SKM-1 treated with dmso at 0.1 percent for 144 hours (cell line): ENCODE measurements at regions not wholly inside any gene's neighbourhood (a gene's known extent, or its start where the extent isn't known, plus 50 kb on each side); places are given as distances from the start of the nearest gene placed in this dataset.

Experiments used
- DNase-seq: peaks from one replicate; lab custom pipeline; 2025; ENCODE audit not compliant: unreplicated experiment; lab: John Stamatoyannopoulos, UW

DNA sequence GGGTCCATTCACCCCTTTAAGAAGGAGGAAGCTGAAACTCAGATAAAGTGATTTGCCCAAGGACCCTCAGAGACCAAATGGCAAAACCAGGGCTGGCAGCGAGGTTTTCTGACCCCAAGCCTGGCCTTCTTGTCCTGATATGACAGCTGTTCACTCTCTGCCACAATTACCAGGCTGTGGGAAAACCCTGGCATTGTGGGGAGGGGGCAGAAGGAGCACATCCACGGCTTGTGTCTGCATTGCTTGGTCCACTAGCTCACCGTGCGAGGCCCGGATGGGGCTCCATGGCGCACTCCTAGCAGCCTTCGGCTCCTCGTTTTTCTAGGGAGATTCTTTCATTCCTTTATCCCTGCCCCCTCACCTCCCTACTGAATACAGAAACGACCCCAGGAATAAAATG is 143.4 kb upstream of the SIX2 start:
- no peak for DNase-seq

DNA sequence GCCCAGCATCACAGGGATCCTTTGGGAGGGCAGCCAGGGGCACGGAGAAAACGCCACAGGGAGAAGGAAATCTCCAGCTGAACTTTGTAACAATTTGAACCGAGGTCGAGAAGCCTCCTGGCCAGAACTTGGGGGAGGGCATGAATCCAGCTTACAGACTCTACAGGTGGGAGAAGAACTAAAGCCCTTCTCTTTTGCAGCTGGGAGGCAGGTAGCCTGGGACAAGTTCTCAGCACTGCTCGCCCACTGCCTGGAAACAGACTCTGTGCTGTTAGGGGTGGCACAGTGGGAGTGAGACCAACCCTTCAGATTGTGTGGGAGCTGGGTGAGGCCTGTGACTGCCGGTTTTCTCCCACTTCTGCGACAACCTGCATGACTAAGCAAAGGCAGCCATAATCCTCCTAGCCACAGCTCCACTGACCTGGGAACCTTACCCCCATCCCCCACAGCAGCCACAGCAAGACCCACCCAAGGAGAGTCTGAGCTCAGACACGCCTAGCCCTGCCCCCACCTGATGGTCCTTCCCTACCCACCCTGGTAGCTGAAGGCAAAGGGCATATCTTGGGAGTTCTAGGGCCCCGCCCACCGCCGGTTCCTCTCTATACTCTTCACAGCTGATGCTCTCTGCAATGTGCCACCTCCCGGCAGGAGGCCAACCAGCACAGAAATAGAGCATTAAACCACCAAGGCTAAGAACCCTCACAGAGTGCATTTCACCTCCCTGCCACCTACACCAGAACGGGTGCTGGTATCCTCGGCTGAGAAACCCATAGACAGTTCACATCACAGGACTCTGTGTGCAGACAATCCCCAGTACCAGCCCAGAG is 136.0 kb upstream of the SIX2 start:
- no peak for DNase-seq

DNA sequence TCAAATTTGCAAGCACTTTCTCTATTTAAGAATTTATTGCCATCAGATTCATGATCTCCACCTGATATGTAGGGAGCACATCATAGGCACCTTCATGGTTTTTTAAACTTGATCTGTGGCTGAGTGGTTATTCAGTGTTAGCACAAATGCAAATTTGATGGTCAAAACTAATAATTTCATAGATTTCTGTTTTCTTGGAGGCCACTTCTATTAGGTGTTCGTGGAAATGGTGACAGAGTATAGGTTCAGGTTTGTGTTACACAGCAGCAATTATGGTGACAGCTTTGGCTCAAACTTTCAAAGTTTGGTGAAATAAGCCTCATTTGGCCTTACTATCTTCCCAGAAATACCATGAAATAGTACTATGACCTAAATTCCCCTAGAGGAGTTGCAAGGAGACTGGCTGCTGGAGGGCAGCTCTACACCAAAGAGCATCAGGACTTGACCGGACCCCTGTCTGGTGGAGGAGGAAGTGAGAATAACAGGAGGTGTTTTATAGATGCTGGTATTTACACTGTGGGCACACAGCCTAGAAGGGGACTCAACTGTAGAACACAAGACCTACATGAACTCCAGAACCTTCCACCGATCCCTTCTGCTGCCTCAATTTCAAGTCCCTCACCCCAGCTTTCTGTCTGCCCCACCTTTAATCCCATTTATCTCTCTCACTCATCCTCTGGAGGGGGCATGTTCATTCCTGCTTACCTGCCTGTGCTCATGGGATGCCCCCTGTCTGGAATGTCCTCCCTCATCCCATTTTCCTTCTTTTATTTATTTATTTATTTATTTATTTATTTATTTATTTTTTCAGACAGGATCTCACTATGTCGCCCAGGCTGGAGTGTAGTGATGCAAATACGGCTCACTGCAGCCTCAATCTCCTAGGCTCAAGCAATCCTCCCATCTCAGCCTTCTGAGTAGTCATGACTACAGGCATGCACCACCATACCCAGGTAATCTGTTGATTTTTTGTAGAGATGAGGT is 132.9 kb upstream of the SIX2 start:
- no peak for DNase-seq

DNA sequence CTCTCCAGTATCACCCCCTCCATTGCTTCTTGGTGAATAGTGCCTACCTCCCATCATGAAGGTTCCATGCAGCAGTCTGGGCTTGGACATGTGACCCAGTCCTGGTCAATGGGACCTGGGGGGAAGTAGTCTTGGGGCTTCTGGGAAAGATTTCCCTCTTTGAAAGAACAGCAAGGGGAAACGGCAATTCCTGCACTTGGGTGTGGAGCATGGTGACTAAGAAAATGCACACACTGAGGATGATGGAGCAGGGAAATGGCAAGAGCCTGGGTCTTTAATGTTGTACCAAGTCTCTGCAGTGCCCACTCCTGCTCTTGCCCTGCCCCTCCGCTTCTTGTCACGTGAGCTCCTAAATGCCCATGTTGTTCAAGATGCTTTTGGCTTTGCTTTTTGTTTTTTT is 131.4 kb upstream of the SIX2 start:
- no peak for DNase-seq

DNA sequence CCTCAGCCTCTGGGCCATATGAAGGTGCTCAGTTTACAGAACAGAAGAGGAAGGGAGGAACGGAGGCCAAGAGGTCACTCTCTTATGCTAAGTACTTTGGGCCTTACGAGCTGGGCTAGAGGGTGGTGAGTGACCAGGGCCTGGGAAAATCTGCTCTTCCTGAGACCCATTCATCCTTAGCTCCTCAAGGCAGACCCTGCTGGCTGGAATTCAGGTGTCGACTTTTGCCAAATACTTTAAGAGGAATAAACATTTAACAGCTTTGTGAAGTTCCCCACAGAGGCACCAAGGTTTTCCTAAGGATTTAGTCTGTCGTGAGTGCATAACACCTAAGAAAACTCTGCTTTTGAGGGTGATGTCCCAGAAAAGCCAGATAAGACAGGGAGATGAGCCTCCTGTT is 129.7 kb upstream of the SIX2 start:
- no peak for DNase-seq

DNA sequence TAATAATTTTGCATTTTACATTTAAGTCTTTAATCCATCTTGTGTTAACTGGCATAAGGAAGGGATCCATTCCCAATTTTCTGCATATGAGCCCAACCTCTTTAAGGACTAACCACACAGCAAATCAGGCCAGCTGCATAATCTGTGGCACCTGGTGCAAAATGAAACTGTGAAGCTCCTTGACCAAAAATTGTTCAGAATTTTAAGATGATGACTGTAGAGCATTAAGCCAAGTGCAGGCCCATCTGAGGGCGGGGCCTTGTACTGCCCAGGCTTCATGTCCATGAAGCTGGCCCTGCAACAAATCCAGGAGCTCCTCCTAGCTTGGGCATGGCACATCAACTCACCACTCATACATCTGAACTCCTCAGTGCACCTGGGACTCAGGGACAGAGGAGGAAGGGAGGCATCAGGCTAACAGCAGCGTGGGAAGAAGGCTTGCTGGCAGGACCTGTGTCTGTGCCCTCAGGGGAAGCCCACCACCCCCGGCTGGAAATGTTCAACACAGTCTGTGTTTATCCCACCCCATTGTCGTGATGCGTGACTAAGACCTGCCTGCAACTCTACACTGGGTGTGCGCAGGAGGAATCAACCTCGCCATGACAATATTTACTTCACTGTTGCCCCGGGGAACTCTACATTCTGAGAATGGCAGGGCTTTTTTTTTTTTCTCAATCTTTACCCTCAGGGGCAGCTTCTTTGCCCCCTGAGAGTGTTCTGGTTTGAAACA is 128.9 kb upstream of the SIX2 start:
- DNase-seq = no peak

DNA sequence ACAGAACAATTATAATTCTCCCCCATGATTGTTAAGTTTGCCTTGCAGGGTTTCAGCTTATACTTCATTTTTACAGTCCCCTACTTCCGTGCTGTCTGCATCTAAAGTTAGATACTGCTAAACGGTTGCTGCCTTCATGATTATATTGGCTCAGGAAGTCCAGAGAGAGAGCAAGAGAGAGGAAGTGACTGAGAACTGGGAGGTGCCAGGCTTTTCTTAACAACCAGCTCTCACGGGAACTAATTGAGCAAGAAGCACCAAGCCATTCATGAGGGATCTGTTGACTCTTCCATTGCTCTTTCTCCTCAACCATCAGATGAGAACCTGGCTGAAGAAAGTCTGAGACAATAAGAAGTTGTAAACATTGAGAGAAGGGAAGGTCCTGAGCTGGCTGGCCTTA is 125.5 kb upstream of the SIX2 start:
- peak; percentile 77 for DNase-seq

DNA sequence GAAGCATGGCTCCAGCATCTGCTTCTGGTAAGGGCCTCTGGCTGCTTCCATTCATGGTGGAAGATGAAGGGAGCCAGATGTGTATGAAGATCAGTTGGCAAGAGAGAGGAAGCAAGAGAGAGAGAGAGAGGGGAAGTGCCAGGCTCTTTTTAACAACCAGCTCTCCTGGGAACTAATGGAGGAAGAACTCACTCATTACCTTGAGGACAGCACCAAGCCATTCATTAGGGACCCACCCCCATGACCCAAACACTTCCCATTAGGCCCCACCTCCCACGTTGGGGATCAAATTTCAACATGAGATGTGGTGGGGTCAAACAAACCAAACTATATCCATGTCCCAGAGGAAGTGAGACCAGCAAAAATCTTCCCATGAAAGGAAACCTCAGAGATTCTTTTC is 124.8 kb upstream of the SIX2 start:
- no peak for DNase-seq

DNA sequence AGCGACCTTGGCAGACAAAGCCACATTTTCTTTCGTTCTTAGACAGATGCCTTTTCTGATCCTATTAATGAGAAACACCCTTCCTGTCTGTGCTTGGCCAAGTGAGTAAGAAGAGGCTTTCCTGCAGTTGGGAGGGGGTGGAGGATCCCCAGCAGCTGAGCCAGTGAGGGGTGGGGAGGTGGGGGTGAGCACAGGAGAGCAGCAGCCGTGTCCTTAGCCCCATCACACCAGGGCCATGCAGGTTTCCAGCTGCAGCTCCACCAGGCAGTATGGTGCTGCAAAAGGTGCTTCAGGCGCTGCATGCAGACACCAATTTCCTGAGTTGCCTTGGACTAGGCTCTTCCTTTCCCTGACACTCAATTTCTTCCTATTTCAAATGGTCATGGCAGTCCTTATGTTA is 123.3 kb upstream of the SIX2 start:
- no peak for DNase-seq

DNA sequence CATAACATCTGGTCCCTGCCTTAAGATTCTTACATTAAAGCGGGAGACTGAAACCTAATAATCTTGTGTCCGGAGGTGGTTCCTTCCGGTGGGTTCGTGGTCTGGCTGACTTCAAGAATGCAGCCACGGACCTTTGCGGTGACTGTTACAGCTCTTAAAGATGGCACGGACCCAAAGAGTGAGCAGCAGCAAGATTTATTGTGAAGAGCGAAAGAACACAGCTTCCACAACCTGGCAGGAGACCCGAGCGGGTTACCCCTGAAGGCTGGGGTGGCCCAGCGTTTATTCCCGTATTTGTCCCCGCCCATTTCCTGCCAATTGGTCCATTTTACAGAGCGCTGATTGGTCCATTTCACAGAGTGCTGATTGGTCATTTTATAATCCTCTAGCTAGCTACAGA is 122.3 kb upstream of the SIX2 start:
- no peak for DNase-seq

DNA sequence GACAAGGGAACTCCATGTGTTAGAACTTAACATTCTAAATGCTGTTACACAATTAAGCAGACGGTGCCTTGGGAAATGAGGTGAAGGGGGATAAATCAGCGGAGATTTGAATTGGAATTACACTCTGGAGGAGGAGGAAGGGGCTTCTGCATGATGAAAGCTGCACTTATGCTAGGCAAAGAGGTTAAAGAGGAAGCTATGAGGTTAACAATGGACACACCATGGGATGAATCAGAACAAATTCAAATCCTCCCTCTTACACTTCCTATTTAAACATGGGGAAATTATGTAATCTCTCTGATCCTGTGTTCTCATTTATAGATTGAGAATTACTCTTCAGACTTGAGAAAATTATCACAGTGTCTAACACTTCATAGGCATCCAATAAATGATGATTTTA is 121.5 kb upstream of the SIX2 start:
- DNase-seq = peak; percentile 66

DNA sequence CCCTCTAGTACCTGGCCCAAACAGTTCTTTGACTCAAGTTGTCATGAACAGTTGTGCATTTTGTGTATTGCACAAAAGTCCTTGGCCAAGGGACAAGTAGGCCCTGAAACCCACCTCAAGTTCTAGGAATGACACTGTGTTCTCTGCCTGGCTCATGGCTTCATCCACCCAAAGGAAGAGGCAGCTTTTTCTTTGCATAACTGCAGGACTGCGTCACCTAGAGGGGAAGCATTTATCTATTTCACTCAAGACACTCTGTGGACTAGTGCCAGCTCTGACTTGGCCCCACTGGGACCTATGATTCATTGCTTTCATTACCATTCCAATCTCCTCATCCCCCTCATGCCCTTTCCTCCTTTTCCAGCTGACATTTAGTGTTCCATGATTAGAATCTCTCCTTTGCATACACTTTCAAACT is 119.3 kb upstream of the SIX2 start:
- no peak for DNase-seq

DNA sequence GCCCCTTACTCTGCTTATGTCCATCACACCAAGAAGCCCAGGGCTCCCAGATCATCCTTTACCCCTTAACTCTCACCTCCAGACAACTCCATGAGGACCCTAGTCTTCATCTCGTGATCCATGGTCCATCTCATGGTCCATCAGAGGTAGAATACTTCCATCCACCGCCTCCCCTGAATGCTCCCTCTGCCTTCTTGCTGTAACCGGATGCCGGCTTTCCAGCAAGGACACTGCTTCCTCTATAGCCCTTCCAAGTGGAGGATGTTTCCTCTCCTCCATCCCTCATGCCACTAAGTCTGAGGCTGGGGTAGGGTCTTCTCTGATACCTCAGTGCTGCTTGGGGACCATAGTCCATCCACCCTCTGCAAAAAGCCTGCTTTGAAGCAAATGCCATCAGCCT is 118.6 kb upstream of the SIX2 start:
- DNase-seq = no peak

DNA sequence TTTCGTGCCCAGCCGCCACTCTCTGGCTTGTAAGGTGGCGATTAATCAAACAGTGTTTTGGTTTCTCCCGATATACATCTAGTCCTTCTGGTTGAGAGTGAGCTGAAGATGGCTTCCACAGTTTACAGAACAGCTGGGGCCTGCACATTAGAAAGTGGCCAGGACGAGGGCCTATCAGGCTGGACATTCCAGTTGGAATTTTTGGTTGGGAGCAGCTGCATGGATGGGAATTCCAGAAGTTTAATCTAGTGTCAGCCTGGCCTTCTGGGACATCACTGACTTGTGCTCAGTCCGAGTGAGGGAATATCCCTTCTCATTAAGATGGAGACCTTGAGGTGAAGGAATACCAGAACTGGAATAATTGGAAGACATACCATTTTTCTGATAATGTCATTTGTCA is 118.1 kb upstream of the SIX2 start:
- DNase-seq = no peak

DNA sequence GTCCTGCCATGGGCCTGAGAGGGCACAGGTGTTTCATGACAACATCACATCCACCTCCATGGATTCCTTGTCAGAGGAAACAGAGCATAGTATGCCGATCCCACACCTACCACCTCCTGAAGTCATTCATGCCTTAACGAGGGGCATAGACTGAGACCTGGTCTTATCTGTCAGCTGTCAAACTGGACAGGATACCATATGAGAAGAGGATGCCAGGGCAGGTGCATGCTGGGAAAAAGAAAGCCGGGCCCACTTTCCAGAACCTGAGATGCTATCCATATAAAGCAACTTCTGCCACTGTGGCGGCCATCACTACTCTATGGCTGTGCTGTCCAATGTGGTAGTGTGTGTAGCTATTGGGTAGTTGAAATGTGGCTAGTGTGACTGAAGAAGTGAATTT is 116.0 kb upstream of the SIX2 start:
- no peak for DNase-seq

DNA sequence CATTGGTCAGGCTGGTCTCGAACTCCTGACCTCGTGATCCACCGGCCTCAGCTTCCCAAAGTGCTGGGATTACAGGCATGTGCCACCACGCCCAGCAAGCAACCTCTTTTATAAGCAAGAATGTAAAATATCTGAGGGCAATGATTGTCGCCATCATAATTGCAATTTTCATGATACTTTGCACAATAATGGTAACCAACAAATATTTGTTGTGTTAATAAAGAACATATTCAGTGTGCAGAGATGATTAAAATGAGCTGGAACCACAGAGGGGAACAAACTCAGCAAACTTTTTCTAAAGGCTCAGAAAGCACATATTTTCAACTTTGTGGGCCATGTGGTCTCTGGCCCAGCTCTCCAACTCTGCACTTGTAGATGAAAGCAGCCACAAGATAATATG is 115.2 kb upstream of the SIX2 start:
- DNase-seq = no peak

DNA sequence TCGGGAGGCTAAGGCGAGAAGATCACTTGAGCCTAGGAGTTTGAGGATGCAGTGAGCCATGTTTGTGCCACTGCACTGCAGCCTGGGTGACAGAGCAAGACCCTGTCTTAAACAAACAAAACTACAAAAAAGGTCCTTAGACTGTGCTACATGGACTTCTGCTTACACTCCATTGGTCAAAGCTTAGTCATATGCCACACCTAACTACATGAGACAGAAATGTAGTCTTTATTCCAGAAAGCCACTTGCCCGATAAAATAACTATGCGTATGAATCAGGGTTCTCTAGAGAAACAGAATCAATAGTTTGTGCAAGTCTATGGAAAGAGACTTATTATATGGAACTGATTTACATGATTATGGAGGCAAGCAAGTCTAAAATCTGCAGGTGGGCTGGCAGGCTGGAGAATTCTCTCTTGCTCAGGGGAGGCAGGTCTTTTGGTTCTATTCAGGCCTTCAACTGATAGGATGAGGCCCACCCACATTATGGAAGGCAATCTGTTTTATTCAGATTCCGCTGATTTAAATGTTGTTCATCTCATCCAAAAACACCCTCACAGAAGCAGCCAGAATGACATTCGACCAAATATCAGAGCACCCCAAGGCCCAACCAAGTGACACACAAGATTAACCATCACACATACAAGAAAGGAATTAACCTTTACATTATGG is 114.4 kb upstream of the SIX2 start:
- DNase-seq = no peak

DNA sequence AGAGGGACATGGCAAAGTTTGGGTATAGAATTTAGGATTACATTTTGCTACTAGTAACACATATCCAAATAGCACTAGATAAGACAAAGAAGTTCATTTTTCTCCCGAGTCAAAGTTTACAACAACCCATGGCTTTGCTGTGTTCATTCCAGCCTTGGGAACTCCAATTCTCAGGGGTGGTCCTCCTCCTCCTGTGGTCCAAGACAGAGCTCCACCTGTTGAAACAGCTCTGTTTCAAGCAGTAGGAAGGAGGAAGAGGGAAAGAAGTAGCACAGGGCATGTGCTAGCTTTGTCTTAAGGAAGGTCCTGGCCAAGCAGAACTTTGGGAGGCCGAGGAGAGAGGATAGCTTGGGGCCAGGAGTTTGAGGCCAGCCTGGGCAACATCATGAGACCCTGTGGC is 113.8 kb upstream of the SIX2 start:
- no peak for DNase-seq

DNA sequence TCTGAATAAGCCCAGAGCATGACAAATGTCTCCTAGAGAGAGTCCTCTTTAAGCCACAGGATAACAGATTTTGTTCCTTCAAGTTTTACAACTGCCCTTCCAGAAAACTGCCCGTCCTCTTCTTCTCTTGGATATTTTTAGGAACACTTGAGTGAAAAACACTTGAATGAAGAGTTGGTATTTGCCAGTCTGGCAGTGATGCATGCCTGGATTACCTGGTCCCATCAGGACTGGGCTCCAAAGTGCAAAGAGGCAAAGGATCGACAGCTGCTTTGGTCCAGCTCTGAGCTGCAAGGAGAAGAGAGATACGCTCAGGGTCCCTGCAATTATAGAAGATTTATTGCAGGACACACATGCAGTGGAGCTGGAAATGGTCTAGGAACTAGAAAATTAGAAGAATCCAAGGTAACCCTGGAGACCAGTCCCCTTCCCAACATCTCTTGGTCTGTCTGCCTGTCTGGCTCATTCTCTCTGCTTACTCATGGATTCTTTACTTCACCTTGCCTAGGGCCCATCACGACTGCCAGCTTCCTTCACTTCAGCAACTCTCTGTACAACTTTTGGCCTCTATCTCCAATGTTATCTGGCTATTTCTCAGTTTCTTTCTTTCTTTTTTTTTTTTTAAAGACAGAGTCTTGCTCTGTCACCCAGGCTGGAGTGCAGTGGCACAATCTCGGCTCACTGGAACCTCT is 112.1 kb upstream of the SIX2 start:
- DNase-seq = no peak

DNA sequence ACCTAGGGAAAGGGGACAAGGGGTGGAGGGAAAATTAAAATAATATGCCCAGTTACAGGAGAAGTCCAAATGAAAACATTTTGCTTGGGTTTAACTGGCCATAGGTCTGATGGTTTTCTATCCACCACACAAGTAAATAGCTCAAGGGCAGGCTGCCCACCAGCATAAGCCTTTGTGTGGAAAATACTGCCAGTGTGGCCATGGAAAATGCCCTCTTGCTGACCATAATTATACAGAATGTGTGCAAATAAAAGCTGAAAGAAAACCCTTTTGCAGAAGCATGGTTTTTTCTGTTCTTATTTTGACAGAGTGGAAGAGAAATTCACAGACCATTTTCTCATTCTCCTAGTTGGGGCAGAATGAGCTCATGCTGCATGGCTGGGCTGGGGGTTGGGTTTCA is 111.3 kb upstream of the SIX2 start:
- DNase-seq = no peak
